Fibroblast of upper back skin (primary cell): ENCODE measurements at regions not wholly inside any gene's neighbourhood (a gene's known extent, or its start where the extent isn't known, plus 50 kb on each side); places are given as distances from the start of the nearest gene placed in this dataset.
A peak's percentile ranks its signal among the peaks of the same experiment; 100 is the strongest.

Experiments used
- DNase-seq: peaks from one replicate; pipeline ENCODE4 v3.0.0-alpha.2; 2013

GRCh38 chr10:124302951-124303505 is 115.7 kb downstream of the OAT start:
- no peak for DNase-seq

DNA sequence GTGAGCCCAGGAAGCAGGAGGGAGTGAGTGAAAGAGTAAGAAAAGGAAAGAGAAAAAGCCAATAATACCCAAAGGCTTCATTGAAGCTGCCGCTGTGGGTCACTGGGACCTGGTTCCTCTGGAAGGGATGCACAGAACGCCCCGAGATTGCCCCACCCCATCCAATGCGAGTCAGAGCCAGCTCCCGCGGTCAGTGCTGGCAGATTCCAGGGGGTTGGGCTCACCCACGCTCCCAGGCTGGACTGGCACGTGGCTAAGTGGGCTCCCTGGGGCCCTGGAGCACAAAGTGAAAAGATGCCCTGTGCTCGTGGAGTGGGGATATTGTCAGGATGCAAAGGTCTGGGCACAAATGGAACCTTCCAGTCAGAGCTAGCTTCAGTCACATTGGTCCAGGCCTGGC is 117.0 kb downstream of the OAT start:
- no peak for DNase-seq

- DNase-seq: no peak
Measured at GRCh38 chr10:124300735-124301134, 118.0 kb downstream of the OAT start.

GRCh38 chr10:124300224-124300623 is 118.5 kb downstream of the OAT start:
- no peak for DNase-seq

DNA sequence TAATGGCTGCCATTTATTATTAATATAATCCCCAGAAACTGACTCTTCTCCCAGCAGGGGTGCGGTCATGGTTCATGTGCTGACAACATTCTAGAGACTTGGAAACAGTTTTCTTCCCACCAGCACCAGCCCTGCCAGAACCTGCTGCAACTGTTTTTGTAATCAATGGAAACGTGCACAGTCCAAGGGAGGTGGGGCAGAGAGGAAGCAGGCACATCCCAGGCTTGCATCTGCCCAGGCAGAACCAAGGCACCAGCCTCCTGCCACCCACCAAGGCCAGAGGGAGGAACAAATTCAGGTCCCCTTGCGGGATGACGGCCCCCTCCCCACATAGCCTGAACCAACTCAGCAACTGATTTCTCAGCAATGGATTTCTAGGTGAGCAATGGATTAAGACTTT is 119.0 kb downstream of the OAT start:
- DNase-seq: no peak

GRCh38 chr10:124298891-124299290 is 119.8 kb downstream of the OAT start:
- DNase-seq: no peak

DNA sequence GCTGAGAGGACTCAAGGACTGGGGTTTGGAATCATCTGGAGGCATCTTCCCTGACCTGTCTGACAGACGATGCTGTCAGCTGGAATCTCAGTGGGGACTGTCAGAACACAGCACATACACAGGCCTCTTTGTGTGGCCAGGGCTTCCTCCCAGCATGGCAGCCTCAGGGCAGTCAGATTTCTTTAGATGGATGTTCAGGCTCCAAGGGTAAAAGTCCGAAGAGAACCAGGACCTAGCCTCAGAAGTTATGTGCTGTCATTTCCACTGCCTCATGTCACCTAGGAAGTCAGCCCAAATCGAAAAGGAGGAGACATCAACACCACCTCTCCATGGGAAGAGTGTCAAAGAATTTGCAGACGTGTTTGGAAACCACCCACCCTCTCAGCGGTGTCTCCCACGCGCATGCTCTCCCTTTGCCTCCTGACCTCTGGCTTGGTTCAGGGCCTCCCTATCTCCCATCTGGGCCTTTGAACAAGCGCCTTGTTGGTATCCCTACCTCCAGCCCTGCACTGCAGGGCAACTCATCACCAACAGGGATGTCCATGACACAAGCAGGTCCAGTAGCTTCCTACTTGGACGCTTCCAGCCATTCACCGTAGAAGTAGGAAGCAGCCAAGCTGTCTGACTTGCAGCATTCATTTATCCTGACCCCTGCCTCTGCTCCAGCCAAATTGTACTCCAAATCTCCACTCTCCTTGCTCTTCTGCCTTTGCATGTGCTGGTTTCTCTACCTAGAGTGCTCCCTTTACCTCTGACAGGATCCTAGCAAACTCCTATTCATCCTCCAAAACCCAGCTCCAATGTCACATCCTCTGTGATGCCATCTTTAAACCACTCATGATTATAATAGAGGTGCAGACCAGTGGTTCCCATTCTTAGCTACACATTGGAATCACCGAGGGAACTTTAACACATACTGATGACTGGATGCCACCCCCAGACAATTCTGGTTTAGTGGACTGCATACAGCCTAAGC is 121.6 kb downstream of the OAT start:
- no peak for DNase-seq

DNA sequence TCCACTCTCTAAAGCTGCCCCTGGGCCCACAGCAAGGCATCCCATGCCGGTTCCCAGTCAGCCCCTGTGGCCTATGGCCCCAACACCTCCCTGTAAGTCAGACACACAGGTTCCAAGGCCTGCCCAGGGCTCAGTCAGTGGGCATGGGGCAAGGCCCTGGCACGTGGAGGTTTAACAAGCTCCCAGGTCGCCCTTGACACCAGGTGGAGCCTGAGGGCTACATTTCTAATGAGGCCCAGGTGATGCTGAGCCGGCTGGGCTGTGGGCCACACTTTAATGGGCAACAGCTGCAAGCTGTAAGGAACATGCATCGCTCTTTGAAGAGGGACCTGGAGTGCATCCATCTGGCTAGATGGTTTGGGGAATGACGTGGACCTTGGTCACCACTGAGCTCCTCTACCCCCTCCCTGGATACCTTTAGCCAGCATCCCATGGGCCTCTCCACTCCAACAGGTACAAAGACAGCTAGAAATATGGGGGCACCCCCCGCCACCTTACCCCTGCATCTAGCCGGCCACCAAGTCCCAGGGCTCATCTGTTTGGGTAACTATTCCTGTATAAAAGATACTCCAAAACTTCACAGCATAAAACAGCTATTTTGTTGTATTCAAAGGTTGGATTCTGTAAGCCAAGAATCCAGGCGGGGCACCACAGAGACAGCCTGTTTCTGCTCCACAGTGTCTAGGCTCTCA is 122.5 kb downstream of the OAT start:
- peak; percentile 75 for DNase-seq

DNA sequence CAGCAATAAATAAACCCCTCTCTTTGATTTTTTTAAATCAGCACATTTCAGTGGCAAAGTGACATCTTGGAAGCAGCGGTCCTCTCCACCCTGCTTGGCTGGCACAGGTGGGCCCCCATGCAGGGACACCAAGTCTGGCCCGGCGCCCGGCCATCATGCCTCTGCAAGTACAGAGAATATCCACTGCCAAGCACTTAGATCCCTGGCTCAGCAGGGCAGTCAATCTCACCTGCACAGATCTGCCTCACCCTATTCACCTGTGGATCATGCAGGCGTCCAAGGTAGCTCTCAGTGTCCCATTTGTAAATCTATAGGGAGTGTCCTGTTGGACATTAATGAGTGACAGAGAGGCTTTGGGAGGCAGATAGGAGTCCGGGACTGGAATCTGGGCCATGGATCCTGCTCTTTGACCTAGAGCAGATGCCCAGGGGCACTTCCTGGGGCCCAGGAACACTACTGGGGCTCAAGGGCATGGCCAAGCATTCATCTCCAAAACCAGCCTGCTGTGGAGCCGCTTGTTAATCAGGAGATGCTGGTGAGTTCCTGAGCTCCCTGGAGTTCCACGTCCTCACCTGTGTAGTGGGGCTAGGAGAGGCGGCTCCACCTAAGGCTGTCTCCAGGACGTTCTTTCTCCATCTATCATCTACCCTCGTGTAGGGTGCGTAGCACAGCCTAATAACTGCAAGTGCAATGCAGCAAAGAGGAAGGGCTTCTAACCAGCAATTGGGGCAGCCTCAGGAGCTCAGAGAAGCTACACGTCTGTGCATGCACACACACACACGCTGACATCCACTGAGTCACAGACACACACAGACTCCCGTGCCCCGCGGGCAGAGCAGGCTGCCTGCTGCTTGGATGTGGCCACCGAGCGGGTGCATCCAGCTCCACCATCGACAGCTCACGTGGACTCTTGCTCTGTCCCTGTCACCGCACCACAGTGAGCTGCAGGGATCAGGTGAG is 123.6 kb downstream of the OAT start:
- no peak for DNase-seq

DNA sequence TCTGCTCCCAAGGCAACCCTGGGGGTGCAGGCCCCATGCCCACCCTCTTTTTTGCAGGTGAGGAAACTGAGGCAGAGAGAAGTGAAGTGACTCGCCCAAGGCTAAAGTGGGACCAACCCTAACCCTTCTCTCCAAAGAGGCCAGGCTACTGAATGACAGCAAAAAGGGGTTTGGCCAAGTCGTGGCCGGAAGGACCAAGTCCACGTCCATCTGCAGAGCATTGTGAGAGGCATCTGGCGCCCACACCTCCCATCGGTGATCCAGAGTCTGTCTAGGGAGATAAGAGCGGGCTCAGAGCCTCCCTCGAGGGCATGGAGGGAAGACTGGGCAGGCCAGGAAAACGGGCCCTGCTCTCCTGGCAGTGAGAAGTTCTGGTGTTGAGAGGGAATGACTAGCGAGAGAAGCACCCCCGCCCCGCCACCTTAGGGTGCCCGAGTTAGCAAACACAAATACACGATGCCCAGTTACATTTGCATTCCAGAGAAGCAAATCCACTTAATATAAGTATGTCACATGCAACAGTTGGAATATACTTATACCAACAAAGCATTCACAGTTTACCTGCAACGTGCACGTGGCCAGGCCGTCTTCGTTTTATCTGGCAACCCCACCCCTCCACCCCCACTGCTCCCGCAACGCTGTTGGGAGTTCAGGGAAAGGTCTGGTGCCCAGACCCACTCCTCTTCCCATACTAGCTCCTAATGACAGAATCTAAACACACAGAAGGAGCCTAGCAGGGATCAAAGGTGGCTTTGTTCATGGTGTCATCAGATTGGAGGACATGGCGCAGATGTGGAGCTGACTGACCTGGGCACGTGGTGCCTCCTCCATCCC is 124.9 kb downstream of the OAT start:
- DNase-seq: no peak

- peak; percentile 34 for DNase-seq
Measured at GRCh38 chr10:124292911-124293615, 125.7 kb downstream of the OAT start.

DNA sequence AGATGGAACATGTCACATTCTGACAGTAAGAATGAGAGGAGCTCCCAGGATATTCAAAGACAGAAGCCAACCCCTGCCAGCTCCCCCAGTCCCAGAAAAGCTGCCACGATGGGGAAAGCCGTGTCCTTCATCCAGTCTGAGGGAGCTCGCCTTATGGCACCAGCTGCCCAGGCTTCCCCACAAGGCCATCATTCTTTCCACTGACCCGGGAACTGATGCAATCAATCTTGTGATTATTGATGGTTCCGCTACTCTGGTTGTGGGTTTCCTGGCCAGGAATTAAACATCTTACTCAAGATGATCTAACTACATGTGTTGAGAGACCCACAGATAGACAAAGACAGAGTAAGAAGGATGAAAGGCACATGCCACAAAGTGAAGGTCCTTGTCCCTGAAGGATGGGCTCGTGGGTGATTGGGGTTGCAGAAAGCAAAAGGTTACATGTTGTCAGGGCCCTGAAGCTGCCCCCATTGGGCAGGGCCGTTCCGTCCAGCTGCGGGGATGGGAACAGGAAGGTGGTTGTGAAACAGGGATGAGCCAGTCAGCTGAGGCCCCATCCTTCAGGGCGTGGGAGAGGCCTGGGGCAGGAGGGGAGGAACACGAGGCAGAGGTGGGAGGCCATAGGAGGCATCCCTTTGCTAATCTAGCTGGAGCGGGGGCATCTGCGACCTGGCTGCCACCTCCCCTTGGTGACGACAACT is 127.6 kb downstream of the OAT start:
- DNase-seq: no peak

DNA sequence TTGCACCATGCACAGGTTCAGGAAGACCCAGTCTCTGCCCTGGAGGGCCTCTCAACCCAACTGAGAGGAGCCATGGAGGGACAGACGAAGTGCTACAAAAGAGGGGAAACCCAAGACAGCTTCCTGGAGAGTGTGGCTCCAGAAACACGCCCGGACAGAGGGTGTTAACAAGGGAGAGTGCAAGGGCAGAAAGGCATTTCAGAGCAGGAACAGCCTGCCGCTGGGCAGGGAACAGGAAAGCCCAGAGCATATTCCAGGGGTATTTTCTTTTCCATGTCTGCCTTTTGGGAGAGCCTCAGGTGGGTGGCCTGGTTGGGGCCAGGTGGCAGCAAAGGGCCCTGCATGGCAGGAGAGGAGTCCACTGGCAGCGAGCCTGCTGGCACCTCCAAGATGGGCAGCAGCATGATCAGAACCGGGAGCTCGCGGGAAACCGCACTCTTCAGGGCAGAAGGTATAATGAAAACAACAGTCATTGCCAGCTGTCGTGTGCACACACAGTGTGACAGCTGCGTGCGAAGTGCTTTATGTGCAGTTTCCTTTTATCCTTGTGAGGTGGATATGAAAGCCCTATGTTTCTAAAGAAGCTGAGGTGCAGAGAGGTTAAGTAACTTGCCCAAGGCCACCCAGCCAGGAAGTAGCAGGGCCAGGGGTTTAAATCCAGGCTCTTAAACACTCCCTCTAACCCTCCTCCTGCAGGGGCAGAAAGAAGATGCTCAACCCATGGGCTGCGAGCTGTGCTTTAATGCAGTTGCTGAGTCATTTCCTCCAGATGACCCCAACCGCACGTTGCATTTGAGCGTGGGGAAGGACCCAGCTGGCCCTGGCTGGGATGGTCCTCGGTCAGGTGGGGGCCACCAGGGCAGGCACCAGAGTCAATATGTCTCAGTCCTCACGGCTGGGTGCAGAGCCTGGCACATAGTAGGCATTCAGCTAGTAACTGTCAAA is 128.6 kb downstream of the OAT start:
- DNase-seq: peak; percentile 55

DNA sequence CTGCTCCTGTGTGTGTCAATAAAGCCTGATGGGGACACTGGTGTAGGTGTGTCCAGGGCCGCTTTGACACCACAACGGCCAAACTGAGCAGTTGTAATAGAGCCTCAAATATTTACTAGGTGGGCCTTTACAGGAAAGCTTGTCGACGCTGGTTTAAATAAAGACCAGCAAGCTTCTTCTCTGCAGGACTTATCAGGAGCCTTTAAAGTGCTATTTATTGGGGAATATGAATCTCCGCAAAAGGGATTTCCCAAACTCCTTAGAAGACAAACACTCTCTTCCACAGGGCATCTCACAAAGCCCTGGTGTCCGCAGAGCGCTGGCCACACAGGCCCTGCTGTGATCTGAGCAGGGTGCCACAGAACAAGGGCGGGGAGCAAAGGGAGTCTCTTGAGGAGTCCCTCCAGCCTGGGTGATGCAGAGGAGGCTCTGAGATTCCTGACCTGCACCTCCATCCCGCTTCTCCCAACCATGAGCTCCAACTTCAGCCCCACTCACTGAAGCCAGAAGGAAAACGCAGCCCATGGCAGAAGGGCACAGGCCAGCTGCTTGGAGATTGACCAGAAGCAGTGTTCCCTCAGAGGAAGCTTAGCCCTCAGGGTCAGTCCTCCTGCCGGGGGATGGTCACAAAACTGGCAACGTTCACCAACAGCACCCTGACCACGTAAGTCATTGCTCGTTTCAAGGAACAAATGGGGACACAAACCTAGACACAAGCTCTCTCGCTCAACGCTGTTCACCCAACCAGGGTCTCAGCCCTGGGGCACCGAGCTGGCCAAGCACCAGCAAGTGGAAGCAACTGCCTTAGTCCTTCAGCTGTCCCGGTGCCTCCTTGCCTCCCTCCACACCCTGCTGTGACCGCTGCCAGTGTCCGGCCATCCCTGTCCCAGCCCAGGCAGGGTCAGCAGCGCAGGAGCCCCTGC is 129.5 kb downstream of the OAT start:
- DNase-seq: no peak

GRCh38 chr10:124288486-124288885 is 130.2 kb downstream of the OAT start:
- no peak for DNase-seq

DNA sequence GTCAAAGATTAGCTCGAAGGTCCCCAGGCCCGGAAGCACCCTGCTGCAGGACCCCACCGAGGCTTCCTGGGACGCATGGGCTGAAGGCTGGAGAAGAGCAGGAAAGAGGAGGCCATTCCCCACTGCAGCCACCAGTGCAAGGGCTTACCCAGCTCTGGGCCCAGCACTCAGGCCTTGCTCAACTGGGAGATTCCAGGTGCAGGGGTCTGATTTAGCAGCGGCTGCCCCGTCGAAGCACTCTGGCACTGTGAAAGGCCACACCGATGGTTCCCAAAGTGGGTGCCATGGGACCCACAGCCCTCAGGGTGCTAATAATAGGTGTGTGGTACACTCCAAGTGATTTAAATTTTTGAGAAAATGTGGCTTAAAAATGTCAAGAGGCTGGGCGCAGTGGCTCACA is 130.9 kb downstream of the OAT start:
- DNase-seq: no peak

GRCh38 chr10:124287071-124287685 is 131.5 kb downstream of the OAT start:
- no peak for DNase-seq

- DNase-seq: no peak
Measured at GRCh38 chr10:124286621-124287020, 132.1 kb downstream of the OAT start.
